GM12878 (cell line): ENCODE measurements at regions not wholly inside any gene's neighbourhood (a gene's known extent, or its start where the extent isn't known, plus 50 kb on each side); places are given as distances from the start of the nearest gene placed in this dataset.
"Not testable (repeated sequence)": the region's sequence is repeated elsewhere in the genome, so short reads cannot be mapped to it uniquely, and the experiment has no call there.

Experiments
- ATAC-seq: fragments of 200-7000 bp; cut with Tn5 transposase; 3 replicates; pipeline ENCODE4 v1.9.1; 2020; ENCODE audit warnings: mild to moderate bottlenecking, moderate library complexity
- BruUV-seq: library from RNA; stranded (reverse); fragments of 400-500 nt; replicated peaks from 2 replicates; lab custom pipeline; 2021; lab: Mats Ljungman, UMichigan
- CTCF ChIA-PET: fragments of 300-600 bp; sonication (Branson Sonifier 250); formaldehyde crosslinking; extraction: SDS; loops from one replicate; lab custom pipeline; 2021; ENCODE audit warnings: inconsistent platforms; lab: Yijun Ruan, JAX
- POLR2A ChIA-PET: fragments of 350-600 bp; formaldehyde crosslinking; extraction: SDS; loops from one replicate; lab custom pipeline; 2021; ENCODE audit warnings: inconsistent platforms; lab: Charles Lee
- RAD21 ChIA-PET: fragments of 300-600 bp; sonication (Branson Sonifier 250); formaldehyde crosslinking; loops from one replicate; lab custom pipeline; 2023; ENCODE audit warnings: antibody characterized with exemption; ENCODE audit not compliant: unreplicated experiment; lab: Charles Lee
- SMC1A ChIA-PET: fragments of 300-600 bp; sonication (Branson Sonifier 250); formaldehyde crosslinking; loops from one replicate; lab custom pipeline; 2023; ENCODE audit not compliant: unreplicated experiment, uncharacterized antibody; lab: Charles Lee
- DNase-seq: peaks from one replicate; pipeline ENCODE4 v3.0.0-alpha.2; 2011; ENCODE audit warnings: low read depth, low spot score
- FAIRE-seq: peaks from 3 replicates; lab custom pipeline; 2011; peaks lifted over from hg19 to GRCh38; lab: Jason Lieb, UNC
- H2AFZ ChIP-seq: 2 replicates; pipeline ENCODE4 v1.6.0; 2011; ENCODE audit warnings: low read depth, low read length, control low read depth; ENCODE audit not compliant: control insufficient read depth
- H3K27ac ChIP-seq: 2 replicates; pipeline ENCODE4 v1.5.1; 2011; ENCODE audit warnings: control low read depth; ENCODE audit not compliant: control insufficient read depth, insufficient read depth
- H3K27me3 ChIP-seq, 2 experiments: replicated peaks in 1 of 2; 2 replicates each; pipeline versions ENCODE4 v1.6.0 to v1.6.1; 2011; ENCODE audit warnings: low read length in 1 of 2; ENCODE audit not compliant: control insufficient read depth in 2 of 2, insufficient read depth in 2 of 2
- H3K36me3 ChIP-seq, 2 experiments: 2 replicates each; pipeline ENCODE4 v1.5.1; 2011; ENCODE audit warnings: low read length in 1 of 2; ENCODE audit not compliant: control insufficient read depth in 2 of 2, insufficient read depth in 2 of 2
- H3K4me1 ChIP-seq: 2 replicates; pipeline ENCODE4 v1.6.1; 2011; ENCODE audit warnings: mild to moderate bottlenecking, low read length, moderate library complexity, mixed read lengths; ENCODE audit not compliant: control insufficient read depth, insufficient read depth
- H3K4me2 ChIP-seq: 2 replicates; pipeline ENCODE4 v1.6.0; 2011; ENCODE audit warnings: control low read depth; ENCODE audit not compliant: control insufficient read depth, insufficient read depth
- H3K4me3 ChIP-seq: fragments of 200-600 bp; sonication (generic); 2 replicates; pipeline ENCODE4 v1.5.1; 2016
- H3K79me2 ChIP-seq: 2 replicates; pipeline ENCODE4 v1.6.0; 2011; ENCODE audit warnings: low read length; ENCODE audit not compliant: control insufficient read depth, insufficient read depth
- H3K9ac ChIP-seq: 2 replicates; pipeline ENCODE4 v1.8.0; 2011; ENCODE audit warnings: low read length, control low read depth, mixed read lengths; ENCODE audit not compliant: control insufficient read depth, insufficient read depth
- H3K9me3 ChIP-seq: replicated peaks from 3 replicates; pipeline ENCODE4 v1.5.1; 2011; ENCODE audit warnings: mild to moderate bottlenecking, low read length; ENCODE audit not compliant: control insufficient read depth, insufficient read depth
- H4K20me1 ChIP-seq: 2 replicates; pipeline ENCODE4 v1.6.0; 2011; ENCODE audit not compliant: control insufficient read depth, insufficient read depth
- BRCA1 ChIP-seq: IDR thresholded peaks from 2 replicates; pipeline ENCODE4 v1.6.1; 2011; ENCODE audit warnings: low read depth, low read length, improper control_type of control experiment
- FOS ChIP-seq: IDR thresholded peaks from 3 replicates; pipeline ENCODE4 v1.6.1; 2011; ENCODE audit warnings: borderline replicate concordance; ENCODE audit not compliant: insufficient read length; ENCODE audit errors: extremely low read depth
- MYB ChIP-seq: fragments of 150-350 bp; IDR thresholded peaks from 2 replicates; pipeline ENCODE4 v1.6.1; 2014; ENCODE audit warnings: mild to moderate bottlenecking, low read depth, low read length, borderline replicate concordance
- NFIC ChIP-seq: IDR thresholded peaks from 2 replicates; pipeline ENCODE4 v1.6.1; 2012; ENCODE audit warnings: low read depth, mild to moderate bottlenecking, inconsistent platforms, low read length, moderate library complexity
- RAD51 ChIP-seq: fragments of 450-650 bp; IDR thresholded peaks from 2 replicates; pipeline ENCODE4 v1.6.1; 2016; ENCODE audit warnings: moderate library complexity, mild to moderate bottlenecking, inconsistent platforms
- SRF ChIP-seq, 2 experiments: IDR thresholded peaks; 2 replicates each; pipeline ENCODE4 v1.6.1; 2011; ENCODE audit warnings: low read depth in 2 of 2, low read length in 2 of 2, mild to moderate bottlenecking in 1 of 2, moderate library complexity in 1 of 2
- TARDBP ChIP-seq: IDR thresholded peaks from 2 replicates; pipeline ENCODE4 v1.6.1; 2016; ENCODE audit warnings: borderline replicate concordance
- WGBS: methylation state at CpG from one replicate; pipeline ENCODE4 v1.1.6; 2016; ENCODE audit warnings: low lambda C conversion rate; ENCODE audit not compliant: insufficient replicate concordance, insufficient coverage; ENCODE audit errors: missing lambda C conversion rate; 5-methylcytosine and 5-hydroxymethylcytosine counted together
- in situ Hi-C: fragments of 300-500 bp; cut with MboI; formaldehyde crosslinking; loops from 9 replicates; pipeline ENCODE4 v1.14.3; 2018; ENCODE audit warnings: mixed read lengths
- intact Hi-C: fragments of 100-400 bp; cut with micrococcal nuclease; formaldehyde crosslinking; loops from one replicate; pipeline ENCODE4 v1.14.2; 2022; ENCODE audit not compliant: unreplicated experiment
- TF ChIP-seq, protein P1 (sequence below): fragments of 450-650 bp; formaldehyde crosslinking; IDR thresholded peaks from 2 replicates; pipeline ENCODE4 v1.4.0; 2022; ENCODE audit warnings: mild to moderate bottlenecking, moderate library complexity
- TF ChIP-seq, protein P2 (sequence below): fragments of 450-650 bp; IDR thresholded peaks from 2 replicates; pipeline ENCODE4 v1.6.1; 2017; ENCODE audit warnings: mild to moderate bottlenecking
- TF ChIP-seq, protein P3 (sequence below): fragments of 450-650 bp; IDR thresholded peaks from 2 replicates; pipeline ENCODE4 v1.6.1; 2016; ENCODE audit warnings: mild to moderate bottlenecking, moderate library complexity, borderline replicate concordance

DNA sequence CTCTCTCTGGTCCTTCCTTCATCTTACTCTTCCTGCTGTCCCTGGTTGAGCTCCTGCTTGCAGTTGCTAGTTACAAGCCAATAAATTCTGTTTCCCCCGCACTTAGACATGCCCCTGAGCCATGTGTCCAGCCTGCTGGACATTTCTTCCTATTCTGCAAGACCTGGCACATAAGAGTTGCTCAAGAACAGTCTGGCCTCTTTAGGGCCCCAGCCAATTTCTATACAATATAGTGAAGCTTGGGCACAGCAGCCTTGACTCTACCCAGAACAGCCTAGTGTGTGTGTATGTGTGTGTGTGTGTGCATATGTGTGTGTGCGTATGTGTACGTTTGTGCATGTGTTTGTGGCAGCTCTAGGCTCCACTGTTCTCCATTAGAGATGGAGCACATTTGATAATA lies 276.0 kb downstream of the CYRIA start (continued):
- TF ChIP-seq, protein P1, sequence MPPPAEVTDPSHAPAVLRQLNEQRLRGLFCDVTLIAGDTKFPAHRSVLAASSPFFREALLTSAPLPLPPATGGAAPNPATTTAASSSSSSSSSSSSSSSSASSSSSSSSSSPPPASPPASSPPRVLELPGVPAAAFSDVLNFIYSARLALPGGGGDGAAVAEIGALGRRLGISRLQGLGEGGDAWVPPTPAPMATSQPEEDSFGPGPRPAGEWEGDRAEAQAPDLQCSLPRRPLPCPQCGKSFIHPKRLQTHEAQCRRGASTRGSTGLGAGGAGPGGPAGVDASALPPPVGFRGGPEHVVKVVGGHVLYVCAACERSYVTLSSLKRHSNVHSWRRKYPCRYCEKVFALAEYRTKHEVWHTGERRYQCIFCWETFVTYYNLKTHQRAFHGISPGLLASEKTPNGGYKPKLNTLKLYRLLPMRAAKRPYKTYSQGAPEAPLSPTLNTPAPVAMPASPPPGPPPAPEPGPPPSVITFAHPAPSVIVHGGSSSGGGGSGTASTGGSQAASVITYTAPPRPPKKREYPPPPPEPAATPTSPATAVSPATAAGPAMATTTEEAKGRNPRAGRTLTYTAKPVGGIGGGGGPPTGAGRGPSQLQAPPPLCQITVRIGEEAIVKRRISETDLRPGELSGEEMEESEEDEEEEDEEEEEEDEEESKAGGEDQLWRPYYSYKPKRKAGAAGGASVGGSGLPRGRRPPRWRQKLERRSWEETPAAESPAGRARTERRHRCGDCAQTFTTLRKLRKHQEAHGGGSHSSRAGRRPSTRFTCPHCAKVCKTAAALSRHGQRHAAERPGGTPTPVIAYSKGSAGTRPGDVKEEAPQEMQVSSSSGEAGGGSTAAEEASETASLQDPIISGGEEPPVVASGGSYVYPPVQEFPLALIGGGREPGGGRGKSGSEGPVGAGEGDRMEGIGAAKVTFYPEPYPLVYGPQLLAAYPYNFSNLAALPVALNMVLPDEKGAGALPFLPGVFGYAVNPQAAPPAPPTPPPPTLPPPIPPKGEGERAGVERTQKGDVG (CRISPR knock-in tag) = no peak
- TF ChIP-seq TARDBP (no peak), RAD51 (no peak), FOS (no peak), BRCA1 (no peak), NFIC (no peak), SRF (IDR thresholded peaks at IDR 0.05; ENCODE audit: low read depth in 2 of 2, low read length in 2 of 2) (no peak), MYB (no peak)
- TF ChIP-seq, protein P2, sequence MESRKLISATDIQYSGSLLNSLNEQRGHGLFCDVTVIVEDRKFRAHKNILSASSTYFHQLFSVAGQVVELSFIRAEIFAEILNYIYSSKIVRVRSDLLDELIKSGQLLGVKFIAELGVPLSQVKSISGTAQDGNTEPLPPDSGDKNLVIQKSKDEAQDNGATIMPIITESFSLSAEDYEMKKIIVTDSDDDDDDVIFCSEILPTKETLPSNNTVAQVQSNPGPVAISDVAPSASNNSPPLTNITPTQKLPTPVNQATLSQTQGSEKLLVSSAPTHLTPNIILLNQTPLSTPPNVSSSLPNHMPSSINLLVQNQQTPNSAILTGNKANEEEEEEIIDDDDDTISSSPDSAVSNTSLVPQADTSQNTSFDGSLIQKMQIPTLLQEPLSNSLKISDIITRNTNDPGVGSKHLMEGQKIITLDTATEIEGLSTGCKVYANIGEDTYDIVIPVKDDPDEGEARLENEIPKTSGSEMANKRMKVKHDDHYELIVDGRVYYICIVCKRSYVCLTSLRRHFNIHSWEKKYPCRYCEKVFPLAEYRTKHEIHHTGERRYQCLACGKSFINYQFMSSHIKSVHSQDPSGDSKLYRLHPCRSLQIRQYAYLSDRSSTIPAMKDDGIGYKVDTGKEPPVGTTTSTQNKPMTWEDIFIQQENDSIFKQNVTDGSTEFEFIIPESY = no peak
- TF ChIP-seq, protein P3, sequence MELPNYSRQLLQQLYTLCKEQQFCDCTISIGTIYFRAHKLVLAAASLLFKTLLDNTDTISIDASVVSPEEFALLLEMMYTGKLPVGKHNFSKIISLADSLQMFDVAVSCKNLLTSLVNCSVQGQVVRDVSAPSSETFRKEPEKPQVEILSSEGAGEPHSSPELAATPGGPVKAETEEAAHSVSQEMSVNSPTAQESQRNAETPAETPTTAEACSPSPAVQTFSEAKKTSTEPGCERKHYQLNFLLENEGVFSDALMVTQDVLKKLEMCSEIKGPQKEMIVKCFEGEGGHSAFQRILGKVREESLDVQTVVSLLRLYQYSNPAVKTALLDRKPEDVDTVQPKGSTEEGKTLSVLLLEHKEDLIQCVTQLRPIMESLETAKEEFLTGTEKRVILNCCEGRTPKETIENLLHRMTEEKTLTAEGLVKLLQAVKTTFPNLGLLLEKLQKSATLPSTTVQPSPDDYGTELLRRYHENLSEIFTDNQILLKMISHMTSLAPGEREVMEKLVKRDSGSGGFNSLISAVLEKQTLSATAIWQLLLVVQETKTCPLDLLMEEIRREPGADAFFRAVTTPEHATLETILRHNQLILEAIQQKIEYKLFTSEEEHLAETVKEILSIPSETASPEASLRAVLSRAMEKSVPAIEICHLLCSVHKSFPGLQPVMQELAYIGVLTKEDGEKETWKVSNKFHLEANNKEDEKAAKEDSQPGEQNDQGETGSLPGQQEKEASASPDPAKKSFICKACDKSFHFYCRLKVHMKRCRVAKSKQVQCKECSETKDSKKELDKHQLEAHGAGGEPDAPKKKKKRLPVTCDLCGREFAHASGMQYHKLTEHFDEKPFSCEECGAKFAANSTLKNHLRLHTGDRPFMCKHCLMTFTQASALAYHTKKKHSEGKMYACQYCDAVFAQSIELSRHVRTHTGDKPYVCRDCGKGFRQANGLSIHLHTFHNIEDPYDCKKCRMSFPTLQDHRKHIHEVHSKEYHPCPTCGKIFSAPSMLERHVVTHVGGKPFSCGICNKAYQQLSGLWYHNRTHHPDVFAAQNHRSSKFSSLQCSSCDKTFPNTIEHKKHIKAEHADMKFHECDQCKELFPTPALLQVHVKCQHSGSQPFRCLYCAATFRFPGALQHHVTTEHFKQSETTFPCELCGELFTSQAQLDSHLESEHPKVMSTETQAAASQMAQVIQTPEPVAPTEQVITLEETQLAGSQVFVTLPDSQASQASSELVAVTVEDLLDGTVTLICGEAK = no peak

DNA sequence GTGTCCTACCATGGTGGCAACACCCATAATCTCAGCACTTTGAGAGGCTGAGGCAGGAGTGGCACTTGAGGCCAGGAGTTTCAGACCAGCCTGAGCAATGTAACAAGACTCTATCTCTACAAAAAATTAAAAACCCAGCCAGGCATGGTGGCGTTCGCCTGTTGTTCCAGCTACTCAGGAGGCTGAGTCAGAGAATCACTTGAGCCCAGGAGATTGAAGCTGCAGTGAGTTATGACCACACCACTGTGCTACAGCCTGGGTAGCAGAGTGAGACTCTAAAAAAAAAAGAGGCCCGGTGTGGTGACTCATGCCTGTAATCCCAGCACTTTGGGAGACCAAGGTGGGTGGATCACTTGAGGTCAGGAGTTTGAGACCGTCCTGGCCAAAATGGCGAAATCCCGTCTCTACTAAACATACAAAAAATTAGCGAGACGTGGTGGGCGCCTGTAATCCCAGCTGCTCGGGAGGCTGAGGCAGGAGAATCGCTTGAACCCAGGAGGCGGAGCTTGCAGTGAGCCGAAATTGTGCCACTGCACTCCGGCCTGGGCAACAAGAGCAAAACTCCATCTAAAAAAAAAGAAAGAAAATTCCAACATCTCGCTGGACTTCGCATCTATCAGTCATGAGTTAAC lies 277.3 kb downstream of the CYRIA start:
- FAIRE-seq, SMC1A ChIA-PET, H3K27me3 ChIP-seq, H4K20me1 ChIP-seq, BruUV-seq, in situ Hi-C loops, CTCF ChIA-PET, H3K4me3 ChIP-seq, RAD21 ChIA-PET, H3K4me2 ChIP-seq, H3K9me3 ChIP-seq, H3K36me3 ChIP-seq, intact Hi-C loops, H3K9ac ChIP-seq, ATAC-seq, POLR2A ChIA-PET, H3K27ac ChIP-seq, H3K4me1 ChIP-seq, H2AFZ ChIP-seq, H3K79me2 ChIP-seq, DNase-seq: not testable (repeated sequence)
- WGBS = 44% methylated on average over 16 of the region's 16 CpGs
